OCI-LY1 (cell line): ENCODE measurements at regions not wholly inside any gene's neighbourhood (a gene's known extent, or its start where the extent isn't known, plus 50 kb on each side); places are given as distances from the start of the nearest gene placed in this dataset.

ENCODE experiments used
- H2AFZ ChIP-seq: fragments of 200-600 bp; sonication (generic), shearing (Covaris generic); 2 replicates; pipeline ENCODE4 v1.6.0; 2014; ENCODE audit warnings: antibody characterized with exemption, mild to moderate bottlenecking, low read length
- H3F3A ChIP-seq: fragments of 200-600 bp; sonication (generic), shearing (Covaris generic); 2 replicates; pipeline ENCODE4 v1.6.0; 2014; ENCODE audit warnings: mild to moderate bottlenecking, antibody characterized with exemption, low read length, moderate library complexity; ENCODE audit not compliant: insufficient read depth
- H3K27ac ChIP-seq: fragments of 200-600 bp; sonication (generic); 2 replicates; pipeline ENCODE4 v1.5.1; 2014; ENCODE audit warnings: low read length, mixed run types, mild to moderate bottlenecking, low read depth; ENCODE audit not compliant: poor library complexity, severe bottlenecking
- H3K27me3 ChIP-seq: fragments of 200-600 bp; sonication (generic); 2 replicates; pipeline ENCODE4 v1.6.0; 2014; ENCODE audit warnings: antibody characterized with exemption, mild to moderate bottlenecking, low read length, moderate library complexity; ENCODE audit not compliant: insufficient read depth
- H3K36me3 ChIP-seq: fragments of 200-600 bp; sonication (generic); 2 replicates; pipeline ENCODE4 v1.6.1; 2014; ENCODE audit warnings: mild to moderate bottlenecking, antibody characterized with exemption, low read length, moderate library complexity, mixed read lengths; ENCODE audit not compliant: insufficient read depth
- H3K4me1 ChIP-seq: fragments of 200-600 bp; sonication (generic); 2 replicates; pipeline ENCODE4 v1.5.1; 2014; ENCODE audit warnings: mild to moderate bottlenecking, low read length, moderate library complexity; ENCODE audit not compliant: insufficient read depth, severe bottlenecking
- H3K4me2 ChIP-seq: fragments of 200-600 bp; sonication (generic), shearing (Covaris generic); 2 replicates; pipeline ENCODE4 v1.6.1; 2014; ENCODE audit warnings: low read length
- H3K4me3 ChIP-seq: fragments of 200-600 bp; sonication (generic); 2 replicates; pipeline ENCODE4 v1.5.1; 2014; ENCODE audit warnings: low read length, low read depth, mild to moderate bottlenecking, mixed read lengths; ENCODE audit not compliant: poor library complexity, severe bottlenecking
- H3K79me2 ChIP-seq: fragments of 200-600 bp; shearing (Covaris generic); 2 replicates; pipeline ENCODE4 v1.6.1; 2016; ENCODE audit warnings: mixed run types, low read length, mixed read lengths; ENCODE audit not compliant: insufficient read depth
- H3K9ac ChIP-seq: fragments of 200-600 bp; sonication (generic), shearing (Covaris generic); 2 replicates; pipeline ENCODE4 v1.6.1; 2014; ENCODE audit warnings: mild to moderate bottlenecking, low read length, mixed read lengths
- H3K9me2 ChIP-seq: fragments of 200-600 bp; sonication (generic), shearing (Covaris generic); 2 replicates; pipeline ENCODE4 v1.6.1; 2014; ENCODE audit warnings: low read depth, mild to moderate bottlenecking, low read length, mixed read lengths
- H3K9me3 ChIP-seq: fragments of 200-600 bp; shearing (Covaris generic); 2 replicates; pipeline ENCODE4 v1.6.1; 2014; ENCODE audit warnings: low read length, mixed read lengths
- H4K20me1 ChIP-seq: fragments of 200-600 bp; sonication (generic), shearing (Covaris generic); 2 replicates; pipeline ENCODE4 v1.6.0; 2016; ENCODE audit warnings: mild to moderate bottlenecking, low read length; ENCODE audit not compliant: insufficient read depth
- EZH2 ChIP-seq: fragments of 200-600 bp; sonication (generic), shearing (Covaris generic); IDR thresholded peaks from 2 replicates; pipeline ENCODE4 v1.8.0; 2017; ENCODE audit warnings: borderline replicate concordance, mixed run types, mild to moderate bottlenecking, antibody characterized with exemption, low read length, moderate library complexity, mixed read lengths
- TF ChIP-seq, protein P1 (sequence below): fragments of 200-600 bp; sonication (generic), shearing (Covaris generic); IDR thresholded peaks from 2 replicates; pipeline ENCODE4 v1.5.1; 2017; ENCODE audit warnings: mild to moderate bottlenecking, antibody characterized with exemption, low read length, moderate library complexity, mixed read lengths

DNA sequence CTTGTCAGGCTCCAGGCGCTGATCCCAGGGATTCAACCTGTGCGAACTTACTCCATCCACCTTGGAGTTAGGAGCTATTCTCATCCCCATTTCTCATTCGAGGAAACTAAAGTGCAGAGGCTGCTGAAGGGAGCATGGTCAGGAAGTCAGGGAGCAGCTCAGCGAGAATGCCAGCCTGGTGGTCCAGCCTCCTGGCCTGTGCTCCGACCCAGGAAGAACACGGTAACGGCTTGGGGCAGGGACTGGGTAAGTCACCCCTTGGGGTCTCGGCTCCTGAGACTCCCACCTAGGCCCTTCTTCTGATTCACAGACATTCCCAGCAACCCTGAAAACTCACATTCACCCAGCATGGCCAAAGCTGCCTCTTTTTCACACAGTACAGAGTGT is 132.8 kb downstream of the CRYBB2 start:
- H3K9me2 ChIP-seq = no peaks in the 10 kb centered on the region
- H3K79me2 ChIP-seq = no peaks in the 10 kb centered on the region
- no peak overlapping the region for H3K9ac ChIP-seq
- no peak for TF ChIP-seq EZH2
- TF ChIP-seq, protein P1, sequence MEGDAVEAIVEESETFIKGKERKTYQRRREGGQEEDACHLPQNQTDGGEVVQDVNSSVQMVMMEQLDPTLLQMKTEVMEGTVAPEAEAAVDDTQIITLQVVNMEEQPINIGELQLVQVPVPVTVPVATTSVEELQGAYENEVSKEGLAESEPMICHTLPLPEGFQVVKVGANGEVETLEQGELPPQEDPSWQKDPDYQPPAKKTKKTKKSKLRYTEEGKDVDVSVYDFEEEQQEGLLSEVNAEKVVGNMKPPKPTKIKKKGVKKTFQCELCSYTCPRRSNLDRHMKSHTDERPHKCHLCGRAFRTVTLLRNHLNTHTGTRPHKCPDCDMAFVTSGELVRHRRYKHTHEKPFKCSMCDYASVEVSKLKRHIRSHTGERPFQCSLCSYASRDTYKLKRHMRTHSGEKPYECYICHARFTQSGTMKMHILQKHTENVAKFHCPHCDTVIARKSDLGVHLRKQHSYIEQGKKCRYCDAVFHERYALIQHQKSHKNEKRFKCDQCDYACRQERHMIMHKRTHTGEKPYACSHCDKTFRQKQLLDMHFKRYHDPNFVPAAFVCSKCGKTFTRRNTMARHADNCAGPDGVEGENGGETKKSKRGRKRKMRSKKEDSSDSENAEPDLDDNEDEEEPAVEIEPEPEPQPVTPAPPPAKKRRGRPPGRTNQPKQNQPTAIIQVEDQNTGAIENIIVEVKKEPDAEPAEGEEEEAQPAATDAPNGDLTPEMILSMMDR = no peak
- no peak overlapping the region for H3K4me3 ChIP-seq
- no peaks in the 10 kb centered on the region for H4K20me1 ChIP-seq
- no peaks in the 10 kb centered on the region for H3K9me3 ChIP-seq
- H3K36me3 ChIP-seq = no peaks in the 10 kb centered on the region
- H3K4me1 ChIP-seq = no peaks in the 10 kb centered on the region
- no peak overlapping the region for H3K27ac ChIP-seq
- no peaks in the 10 kb centered on the region for H3K27me3 ChIP-seq
- H2AFZ ChIP-seq = no peak overlapping the region
- no peaks in the 10 kb centered on the region for H3F3A ChIP-seq
- no peak overlapping the region for H3K4me2 ChIP-seq

DNA sequence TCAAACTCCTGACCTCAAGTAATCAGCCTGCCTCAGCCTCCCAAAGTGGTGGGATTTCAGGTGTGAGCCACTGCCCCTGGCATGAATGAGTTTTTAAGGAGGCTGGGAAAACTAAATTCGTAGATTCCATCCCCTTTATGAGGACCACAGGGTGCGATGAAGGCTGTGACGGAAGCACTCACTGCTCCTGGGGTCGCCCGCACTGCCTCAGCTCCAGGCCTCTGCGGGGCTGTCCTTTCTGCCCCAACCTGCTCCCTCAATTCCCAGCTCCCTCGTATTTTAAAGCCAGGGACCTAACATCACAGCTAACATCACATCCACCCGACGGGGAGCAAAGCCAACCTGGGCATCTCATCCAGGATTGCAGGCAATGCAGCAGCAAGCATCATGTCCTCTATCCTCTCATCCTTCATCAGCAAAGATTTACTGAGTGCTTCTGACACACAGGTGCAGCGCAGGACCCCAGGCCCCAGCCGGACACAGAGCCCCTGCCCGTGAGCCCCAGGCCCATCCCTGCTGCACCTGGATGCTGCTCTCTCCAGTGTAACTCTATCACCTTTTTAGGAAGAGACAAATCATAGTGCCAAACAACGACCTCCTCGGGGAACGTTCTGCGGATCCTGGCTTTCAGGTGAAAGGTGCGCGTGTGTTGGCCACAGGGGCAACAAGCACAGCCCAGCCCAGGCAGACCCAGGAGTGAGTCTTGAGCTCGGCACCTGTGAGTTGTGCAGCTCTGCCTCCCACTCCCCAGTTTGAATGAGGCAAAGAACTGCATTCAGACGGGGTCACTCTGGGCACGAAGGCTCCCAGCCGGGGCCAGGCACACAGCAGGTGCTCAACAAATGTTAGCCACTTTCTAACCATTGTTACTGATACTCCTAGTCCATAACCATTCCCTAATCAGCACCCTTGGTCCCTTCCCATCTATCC is 134.3 kb downstream of the CRYBB2 start:
- Histone ChIP-seq H3K36me3 (no peaks in the 10 kb centered on the region), H3K4me1 (no peaks in the 10 kb centered on the region)

DNA sequence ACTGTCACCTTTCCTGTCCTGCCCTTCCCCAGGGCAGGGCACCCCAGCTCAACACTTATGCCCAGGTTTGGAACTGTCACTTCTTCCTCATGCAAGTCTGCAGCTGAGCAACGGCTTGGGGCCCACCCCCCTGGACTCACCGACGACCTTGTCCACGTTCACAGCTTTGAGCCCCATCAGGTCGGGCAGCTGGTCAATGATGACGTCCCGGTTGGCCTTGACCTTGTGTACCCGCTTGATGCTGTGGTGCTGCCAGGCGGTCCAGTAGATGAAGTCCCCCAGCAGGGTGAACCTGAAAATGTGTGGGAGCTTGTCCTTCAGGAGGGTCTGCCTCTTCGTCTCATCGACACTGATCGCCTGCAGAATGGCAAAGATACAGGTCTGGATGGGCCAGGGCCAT is 135.0 kb downstream of the CRYBB2 start:
- Histone ChIP-seq H3K4me3 (no peak overlapping the region), H4K20me1 (no peaks in the 10 kb centered on the region), H2AFZ (no peak overlapping the region), H3K9me2 (no peaks in the 10 kb centered on the region), H3K79me2 (no peaks in the 10 kb centered on the region), H3F3A (no peaks in the 10 kb centered on the region), H3K9me3 (no peaks in the 10 kb centered on the region), H3K27me3 (no peaks in the 10 kb centered on the region), H3K9ac (no peak overlapping the region), H3K27ac (no peak overlapping the region), H3K36me3 (no peaks in the 10 kb centered on the region), H3K4me2 (no peak overlapping the region), H3K4me1 (no peaks in the 10 kb centered on the region)
- TF ChIP-seq, protein P1 = no peak

More for the DNA sequence above, 134.3 kb downstream of the CRYBB2 start:
- Histone ChIP-seq H3K27me3 (no peaks in the 10 kb centered on the region), H3K9me3 (no peaks in the 10 kb centered on the region), H3K79me2 (no peaks in the 10 kb centered on the region), H3K4me3 (no peak overlapping the region), H2AFZ (no peak overlapping the region), H3K9me2 (no peaks in the 10 kb centered on the region), H3F3A (no peaks in the 10 kb centered on the region), H3K4me2 (no peak overlapping the region), H3K9ac (no peak overlapping the region), H4K20me1 (no peaks in the 10 kb centered on the region), H3K27ac (no peak overlapping the region)
- TF ChIP-seq EZH2 = no peak
- TF ChIP-seq, protein P1 = no peak
